NCI-H1436 (cell line): ENCODE measurements at regions not wholly inside any gene's neighbourhood (a gene's known extent, or its start where the extent isn't known, plus 50 kb on each side); places are given as distances from the start of the nearest gene placed in this dataset.

ENCODE experiments used
- DNase-seq: peaks from one replicate; lab custom pipeline; 2025; lab: John Stamatoyannopoulos, UW

GRCh38 chr18:30342675-30343074 is 699.9 kb downstream of the DSC3 start:
- no peak for DNase-seq

GRCh38 chr18:30334781-30335180 is 707.8 kb downstream of the DSC3 start:
- DNase-seq, result no peak

- DNase-seq, result no peak
Observed at GRCh38 chr18:30333310-30333709, 709.2 kb downstream of the DSC3 start.

- DNase-seq, result no peak
Observed at GRCh38 chr18:30328839-30329238, 713.7 kb downstream of the DSC3 start.

- DNase-seq, result no peak
Observed at GRCh38 chr18:30302181-30302580, 740.4 kb downstream of the DSC3 start.

GRCh38 chr18:30298769-30299168 is 743.8 kb downstream of the DSC3 start:
- DNase-seq, result no peak

GRCh38 chr18:30288662-30289414 is 753.7 kb downstream of the DSC3 start:
- no peak for DNase-seq

GRCh38 chr18:30280861-30281470 is 761.6 kb downstream of the DSC3 start:
- peak; percentile 8 for DNase-seq

- no peak for DNase-seq
Observed at GRCh38 chr18:30280186-30280585, 762.4 kb downstream of the DSC3 start.

GRCh38 chr18:30277676-30278075 is 764.9 kb downstream of the DSC3 start:
- DNase-seq, result no peak

- no peak for DNase-seq
Observed at GRCh38 chr18:30271716-30272115, 770.8 kb downstream of the DSC3 start.

- DNase-seq, result no peak
Observed at GRCh38 chr18:30265190-30265589, 777.4 kb downstream of the DSC3 start.

GRCh38 chr18:30254331-30254730 is 788.2 kb downstream of the DSC3 start:
- no peak for DNase-seq

- no peak for DNase-seq
Observed at GRCh38 chr18:30248056-30248455, 794.5 kb downstream of the DSC3 start.

- DNase-seq, result no peak
Observed at GRCh38 chr18:30245766-30246455, 796.6 kb downstream of the DSC3 start.

GRCh38 chr18:30234755-30235154 is 807.8 kb downstream of the DSC3 start:
- no peak for DNase-seq

GRCh38 chr18:30211112-30211511 is 831.4 kb downstream of the DSC3 start:
- DNase-seq, result no peak

GRCh38 chr18:30208546-30208945 is 834.0 kb downstream of the DSC3 start:
- no peak for DNase-seq

GRCh38 chr18:30192216-30192615 is 850.3 kb downstream of the DSC3 start:
- DNase-seq, result no peak

GRCh38 chr18:30186245-30186644 is 856.3 kb downstream of the DSC3 start:
- no peak for DNase-seq

GRCh38 chr18:30177056-30177455 is 865.5 kb downstream of the DSC3 start:
- DNase-seq, result no peak

GRCh38 chr18:30175621-30176225 is 866.8 kb downstream of the DSC3 start:
- no peak for DNase-seq

GRCh38 chr18:30175061-30175574 is 867.4 kb downstream of the DSC3 start:
- DNase-seq, result no peak
